Keratinocyte (primary cell): ENCODE measurements at regions not wholly inside any gene's neighbourhood (a gene's known extent, or its start where the extent isn't known, plus 50 kb on each side); places are given as distances from the start of the nearest gene placed in this dataset.

Source experiments
- DNase-seq: peaks from one replicate; pipeline ENCODE4 v3.0.0-alpha.2; 2011; ENCODE audit warnings: low read depth, missing footprints, low spot score
- FAIRE-seq: peaks from 2 replicates; lab custom pipeline; 2011; peaks lifted over from hg19 to GRCh38; lab: Jason Lieb, UNC
- H2AFZ ChIP-seq: 2 replicates; pipeline ENCODE4 v1.6.0; 2012; ENCODE audit warnings: low read length, control low read depth, inconsistent platforms; ENCODE audit not compliant: control insufficient read depth
- H3K27ac ChIP-seq: 2 replicates; pipeline ENCODE4 v1.5.1; 2011; ENCODE audit warnings: low read length; ENCODE audit not compliant: control insufficient read depth, insufficient read depth
- H3K27me3 ChIP-seq: 3 replicates; pipeline ENCODE4 v1.6.0; 2011; ENCODE audit warnings: low read length; ENCODE audit not compliant: control insufficient read depth, insufficient read depth; ENCODE audit errors: extremely low read depth
- H3K36me3 ChIP-seq, 2 experiments: 2 replicates in 1 of 2; 3 replicates in 1 of 2; pipeline ENCODE4 v1.5.1; 2011; ENCODE audit warnings: low read length in 2 of 2, mild to moderate bottlenecking in 1 of 2; ENCODE audit not compliant: control insufficient read depth in 2 of 2, insufficient read depth in 2 of 2; ENCODE audit errors: extremely low read depth in 1 of 2
- H3K4me1 ChIP-seq: 3 replicates; pipeline ENCODE4 v1.5.1; 2011; ENCODE audit warnings: low read length; ENCODE audit not compliant: control insufficient read depth, insufficient read depth; ENCODE audit errors: extremely low read depth
- H3K4me2 ChIP-seq: 3 replicates; pipeline ENCODE4 v1.6.0; 2011; ENCODE audit warnings: low read depth, low read length; ENCODE audit not compliant: control insufficient read depth, insufficient read depth; ENCODE audit errors: extremely low read depth
- H3K4me3 ChIP-seq, 3 experiments: fragments of 200-600 bp in 1 of 3; sonication (generic) in 1 of 3; 2 replicates in 2 of 3; 3 replicates in 1 of 3; pipeline ENCODE4 v1.5.1; 2011 to 2016; ENCODE audit warnings: low read length in 3 of 3, mild to moderate bottlenecking in 3 of 3, control low read depth in 2 of 3, inconsistent platforms in 1 of 3, low read depth in 1 of 3, mixed read lengths in 1 of 3, mixed run types in 1 of 3, moderate library complexity in 1 of 3; ENCODE audit not compliant: control insufficient read depth in 2 of 3, insufficient read depth in 2 of 3; ENCODE audit errors: extremely low read depth in 1 of 3
- H3K79me2 ChIP-seq: 2 replicates; pipeline ENCODE4 v1.6.0; 2012; ENCODE audit warnings: low read length; ENCODE audit not compliant: control insufficient read depth, insufficient read depth
- H3K9ac ChIP-seq: 3 replicates; pipeline ENCODE4 v1.6.0; 2011; ENCODE audit warnings: low read length; ENCODE audit not compliant: control insufficient read depth, insufficient read depth; ENCODE audit errors: extremely low read depth
- H3K9me1 ChIP-seq: 3 replicates; pipeline ENCODE4 v1.6.0; 2011; ENCODE audit warnings: low read length; ENCODE audit not compliant: control insufficient read depth, insufficient read depth; ENCODE audit errors: extremely low read depth
- H3K9me3 ChIP-seq: 2 replicates; pipeline ENCODE4 v1.5.1; 2012; ENCODE audit warnings: low read depth, low read length; ENCODE audit not compliant: control insufficient read depth
- H4K20me1 ChIP-seq: 3 replicates; pipeline ENCODE4 v1.6.0; 2011; ENCODE audit warnings: low read length; ENCODE audit not compliant: control insufficient read depth, insufficient read depth; ENCODE audit errors: extremely low read depth
- EZH2 ChIP-seq: IDR thresholded peaks from one replicate; pipeline ENCODE4 v1.6.1; 2012; ENCODE audit warnings: inconsistent platforms, mild to moderate bottlenecking, low read length, moderate library complexity
- dilution Hi-C: fragments of 300-500 bp; cut with MboI; formaldehyde crosslinking; loops from one replicate; pipeline ENCODE4 v1.7.0; 2020; ENCODE audit warnings: low sequenced_read_pairs; ENCODE audit not compliant: extremely low pct_ligation_motif_present
- TF ChIP-seq, protein P1 (sequence below), 3 experiments: IDR thresholded peaks in 1 of 3; conservative IDR thresholded peaks in 1 of 3; optimal IDR thresholded peaks in 1 of 3; 2 replicates in 2 of 3; 3 replicates in 1 of 3; pipeline versions ENCODE3 to v1.5.1; 2011; ENCODE audit warnings: low read length in 3 of 3, mild to moderate bottlenecking in 3 of 3, moderate library complexity in 2 of 3, control low read depth in 1 of 3, inconsistent platforms in 1 of 3; ENCODE audit not compliant: insufficient read depth in 2 of 3; ENCODE audit errors: extremely low read depth in 1 of 3

DNA sequence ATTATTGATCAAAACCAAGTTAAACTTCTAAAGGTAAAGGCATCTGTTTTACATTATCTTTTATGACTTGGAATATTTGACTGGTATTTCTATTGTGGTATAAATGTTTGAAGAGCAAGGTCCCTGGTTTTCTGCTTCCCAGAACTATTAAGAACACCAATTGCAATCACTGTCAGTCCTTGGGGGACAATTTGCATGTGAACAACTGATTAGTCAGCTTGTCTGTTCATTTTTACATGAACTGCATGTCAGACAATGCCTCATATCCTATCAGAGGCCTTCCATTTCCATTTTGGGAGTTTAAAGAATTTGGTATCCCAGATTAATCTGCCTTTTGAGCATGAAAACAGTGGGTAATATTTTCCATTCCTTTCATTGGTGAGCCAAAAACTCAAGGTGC lies 654.9 kb upstream of the USP24 start:
- no peaks in the 10 kb centered on the region for H3K36me3 ChIP-seq
- H4K20me1 ChIP-seq, result no peaks in the 10 kb centered on the region
- no peak overlapping the region for H3K9ac ChIP-seq
- TF ChIP-seq, protein P1, sequence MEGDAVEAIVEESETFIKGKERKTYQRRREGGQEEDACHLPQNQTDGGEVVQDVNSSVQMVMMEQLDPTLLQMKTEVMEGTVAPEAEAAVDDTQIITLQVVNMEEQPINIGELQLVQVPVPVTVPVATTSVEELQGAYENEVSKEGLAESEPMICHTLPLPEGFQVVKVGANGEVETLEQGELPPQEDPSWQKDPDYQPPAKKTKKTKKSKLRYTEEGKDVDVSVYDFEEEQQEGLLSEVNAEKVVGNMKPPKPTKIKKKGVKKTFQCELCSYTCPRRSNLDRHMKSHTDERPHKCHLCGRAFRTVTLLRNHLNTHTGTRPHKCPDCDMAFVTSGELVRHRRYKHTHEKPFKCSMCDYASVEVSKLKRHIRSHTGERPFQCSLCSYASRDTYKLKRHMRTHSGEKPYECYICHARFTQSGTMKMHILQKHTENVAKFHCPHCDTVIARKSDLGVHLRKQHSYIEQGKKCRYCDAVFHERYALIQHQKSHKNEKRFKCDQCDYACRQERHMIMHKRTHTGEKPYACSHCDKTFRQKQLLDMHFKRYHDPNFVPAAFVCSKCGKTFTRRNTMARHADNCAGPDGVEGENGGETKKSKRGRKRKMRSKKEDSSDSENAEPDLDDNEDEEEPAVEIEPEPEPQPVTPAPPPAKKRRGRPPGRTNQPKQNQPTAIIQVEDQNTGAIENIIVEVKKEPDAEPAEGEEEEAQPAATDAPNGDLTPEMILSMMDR (optimal IDR thresholded peaks at IDR 0.05 in 1 of 3, IDR thresholded peaks at IDR 0.05 in 1 of 3, conservative IDR thresholded peaks at IDR 0.05 in 1 of 3; ENCODE audit: extremely low read depth in 1 of 3, insufficient read depth in 2 of 3, low read length in 3 of 3), result no peak
- TF ChIP-seq EZH2, result no peak
- FAIRE-seq (no peak), DNase-seq (no peak)
- H3K79me2 ChIP-seq, result no peaks in the 10 kb centered on the region
- no peak overlapping the region for H2AFZ ChIP-seq
- no peak overlapping the region for H3K4me2 ChIP-seq
- dilution Hi-C loops, result no loop called here
- H3K27ac ChIP-seq, result no peak overlapping the region
- H3K4me1 ChIP-seq, result no peaks in the 10 kb centered on the region
- H3K27me3 ChIP-seq, result peaks cover 2% of the 10 kb centered on the region
- H3K9me3 ChIP-seq, result no peaks in the 10 kb centered on the region
- H3K4me3 ChIP-seq, result no peak overlapping the region
- H3K9me1 ChIP-seq, result no peaks in the 10 kb centered on the region

GRCh38 chr1:55869065-55869464 lies 653.9 kb upstream of the USP24 start:
- H3K27me3 ChIP-seq, result peaks cover 2% of the 10 kb centered on the region
- no peaks in the 10 kb centered on the region for H3K9me1 ChIP-seq
- H2AFZ ChIP-seq, result no peak overlapping the region
- no peak overlapping the region for H3K4me3 ChIP-seq
- no peak for DNase-seq
- dilution Hi-C loops, result no loop called here
- H3K4me1 ChIP-seq, result no peaks in the 10 kb centered on the region
- no peak for TF ChIP-seq EZH2
- TF ChIP-seq, protein P1 (optimal IDR thresholded peaks at IDR 0.05 in 1 of 3, IDR thresholded peaks at IDR 0.05 in 1 of 3, conservative IDR thresholded peaks at IDR 0.05 in 1 of 3; ENCODE audit: extremely low read depth in 1 of 3, insufficient read depth in 2 of 3, low read length in 3 of 3), result no peak
- no peak overlapping the region for H3K9ac ChIP-seq
- H3K79me2 ChIP-seq, result no peaks in the 10 kb centered on the region
- no peak overlapping the region for H3K27ac ChIP-seq
- H3K36me3 ChIP-seq, result no peaks in the 10 kb centered on the region
- H4K20me1 ChIP-seq, result no peaks in the 10 kb centered on the region
- H3K9me3 ChIP-seq, result no peaks in the 10 kb centered on the region
- no peak overlapping the region for H3K4me2 ChIP-seq
- FAIRE-seq, result no peak
